SKM-1 treated with dmso at 0.1 percent for 144 hours (cell line): ENCODE measurements at regions not wholly inside any gene's neighbourhood (a gene's known extent, or its start where the extent isn't known, plus 50 kb on each side); places are given as distances from the start of the nearest gene placed in this dataset.
"Not testable (repeated sequence)": the region's sequence is repeated elsewhere in the genome, so short reads cannot be mapped to it uniquely, and the experiment has no call there.

Experiments
- DNase-seq: peaks from one replicate; lab custom pipeline; 2025; ENCODE audit not compliant: unreplicated experiment; lab: John Stamatoyannopoulos, UW

GRCh38 chrX:147468600-147468999, 443.1 kb upstream of the FMR1 start:
- no peak for DNase-seq

DNA sequence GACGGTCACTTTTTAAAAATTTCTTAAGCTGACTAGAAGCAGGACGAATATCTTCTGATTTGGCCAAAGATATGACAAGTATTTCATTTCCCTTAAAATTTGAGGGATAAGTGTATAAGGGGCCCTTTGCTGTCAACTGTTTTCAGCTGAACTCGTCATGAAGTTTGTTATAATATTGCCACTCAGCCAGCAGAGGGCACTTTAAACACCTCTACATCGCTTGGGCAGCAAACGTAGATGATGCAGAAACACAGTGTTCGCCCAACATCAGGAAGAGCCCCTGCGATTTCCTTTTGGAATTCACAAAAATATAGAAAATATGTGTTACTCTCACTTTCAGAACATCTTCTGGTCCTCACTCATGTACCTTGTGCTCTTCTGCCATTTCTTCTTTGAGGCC, 435.7 kb upstream of the FMR1 start:
- peak; percentile 1 for DNase-seq

- no peak for DNase-seq
Measured at GRCh38 chrX:147478899-147479298, 432.8 kb upstream of the FMR1 start.

DNA sequence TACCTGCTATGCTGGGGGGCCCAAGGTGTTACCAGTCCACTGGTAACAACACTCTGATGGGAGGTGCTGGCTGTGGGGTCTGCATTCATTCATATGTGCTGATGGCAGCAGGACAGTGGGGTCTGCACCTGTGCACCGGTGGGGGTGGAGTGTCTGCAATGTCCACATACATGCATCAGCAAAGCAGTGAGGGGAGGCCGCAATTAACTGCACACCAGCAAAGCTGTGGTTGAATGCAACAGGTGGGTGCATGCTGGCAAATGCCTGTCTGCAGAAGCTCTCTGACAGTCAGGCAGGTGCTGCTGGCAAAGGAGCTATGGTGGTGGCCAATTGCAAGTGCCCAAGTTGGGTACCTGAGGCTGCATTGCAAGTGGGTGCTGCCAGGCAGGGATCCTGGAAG, 426.5 kb upstream of the FMR1 start:
- DNase-seq: no peak

DNA sequence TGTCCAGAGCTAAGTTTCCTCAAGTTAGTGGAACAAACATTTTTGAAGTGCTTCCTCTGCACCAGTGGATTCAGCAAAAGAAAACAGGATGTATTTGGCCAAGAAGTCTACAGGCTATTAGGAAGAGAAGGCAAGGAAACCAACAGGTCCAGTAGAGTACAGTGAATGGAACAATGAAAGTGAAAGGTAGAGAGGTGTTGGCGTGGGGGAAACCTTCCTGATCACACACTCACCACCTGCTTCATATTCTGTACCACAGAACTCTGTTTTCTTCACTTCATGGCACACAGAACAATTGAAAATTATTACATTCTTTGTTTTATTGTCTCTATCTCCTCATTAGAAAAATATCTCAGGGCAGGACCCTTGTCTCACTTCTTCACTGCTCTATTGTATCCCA, 417.4 kb upstream of the FMR1 start:
- DNase-seq: no peak

DNA sequence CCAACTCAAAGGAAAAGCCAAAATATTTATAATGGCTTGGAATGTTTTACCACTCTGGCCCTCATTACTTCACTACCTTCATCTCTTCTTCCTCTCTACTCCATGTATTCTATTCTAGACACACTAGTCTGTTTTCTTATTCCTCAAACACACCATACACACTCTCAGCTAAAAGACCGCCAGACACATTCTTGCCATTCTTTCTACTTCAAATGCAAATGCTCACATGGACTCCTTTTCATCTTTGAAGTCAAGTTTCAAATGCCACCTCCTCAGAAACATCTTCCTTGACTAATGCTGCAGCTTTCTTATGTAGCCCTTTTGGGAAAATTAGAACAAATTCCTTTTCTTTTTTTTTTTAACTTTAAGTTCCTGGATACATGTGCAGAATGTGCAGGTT, 412.9 kb upstream of the FMR1 start:
- no peak for DNase-seq

GRCh38 chrX:147522981-147523380, 388.7 kb upstream of the FMR1 start:
- no peak for DNase-seq

DNA sequence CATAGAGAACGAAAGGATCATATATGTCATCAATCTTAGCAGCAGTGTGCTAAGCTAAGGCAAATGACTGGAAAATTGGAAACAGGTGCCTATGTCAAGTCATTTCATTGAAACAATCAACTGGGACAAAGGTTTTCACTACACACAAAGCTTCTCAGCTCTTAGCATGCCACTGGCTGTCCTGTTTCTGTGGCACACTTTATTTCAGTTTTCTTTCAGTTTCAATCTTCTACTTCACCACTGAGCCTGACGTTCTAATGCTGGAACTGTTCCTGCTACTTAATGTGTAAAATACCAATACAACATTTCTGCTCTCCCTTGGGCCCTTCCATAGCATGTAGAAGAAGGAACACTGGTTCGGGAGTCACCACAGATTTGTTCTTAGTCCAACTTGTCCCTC, 378.3 kb upstream of the FMR1 start:
- no peak for DNase-seq

- DNase-seq: no peak
Measured at GRCh38 chrX:147537172-147537571, 374.5 kb upstream of the FMR1 start.

DNA sequence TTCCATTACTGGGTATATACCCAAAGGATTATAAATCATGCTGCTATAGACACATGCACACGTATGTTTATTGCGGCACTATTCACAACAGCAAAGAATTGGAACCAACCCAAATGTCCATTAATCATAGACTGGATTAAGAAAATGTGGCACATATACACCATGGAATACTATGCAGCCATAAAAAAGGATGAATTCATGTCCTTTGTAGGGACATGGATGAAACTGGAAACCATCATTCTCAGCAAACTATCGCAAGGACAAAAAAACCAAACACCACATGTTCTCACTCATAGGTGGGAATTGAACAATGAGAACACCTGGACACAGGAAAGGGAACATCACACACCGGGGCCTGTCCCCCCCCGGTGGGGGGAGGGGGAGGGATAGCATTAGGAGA, 363.7 kb upstream of the FMR1 start:
- DNase-seq: not testable (repeated sequence)

- DNase-seq: peak; percentile 8
Measured at GRCh38 chrX:147550217-147550616, 361.5 kb upstream of the FMR1 start.

- no peak for DNase-seq
Measured at GRCh38 chrX:147559191-147559590, 352.5 kb upstream of the FMR1 start.

GRCh38 chrX:147565237-147565636, 346.5 kb upstream of the FMR1 start:
- no peak for DNase-seq

DNA sequence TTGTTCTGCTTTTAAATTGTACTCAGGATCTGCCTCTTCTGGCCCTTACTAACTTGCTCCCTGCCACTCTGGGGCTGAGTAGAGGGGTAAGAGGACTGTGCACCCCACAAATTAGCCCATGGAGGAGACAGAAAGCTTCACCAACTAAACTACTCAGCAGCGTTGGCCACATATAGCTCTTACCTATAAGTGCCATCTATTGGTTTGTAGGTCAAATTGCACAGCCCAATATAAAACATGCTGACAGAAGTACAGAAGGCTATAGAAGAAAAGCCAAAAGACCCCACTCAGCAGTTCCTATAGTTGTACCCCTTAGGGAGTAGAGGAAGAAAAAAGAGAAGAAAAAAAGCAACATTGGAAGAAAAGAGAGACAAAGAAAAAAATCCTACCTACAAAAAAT, 341.2 kb upstream of the FMR1 start:
- DNase-seq: no peak

DNA sequence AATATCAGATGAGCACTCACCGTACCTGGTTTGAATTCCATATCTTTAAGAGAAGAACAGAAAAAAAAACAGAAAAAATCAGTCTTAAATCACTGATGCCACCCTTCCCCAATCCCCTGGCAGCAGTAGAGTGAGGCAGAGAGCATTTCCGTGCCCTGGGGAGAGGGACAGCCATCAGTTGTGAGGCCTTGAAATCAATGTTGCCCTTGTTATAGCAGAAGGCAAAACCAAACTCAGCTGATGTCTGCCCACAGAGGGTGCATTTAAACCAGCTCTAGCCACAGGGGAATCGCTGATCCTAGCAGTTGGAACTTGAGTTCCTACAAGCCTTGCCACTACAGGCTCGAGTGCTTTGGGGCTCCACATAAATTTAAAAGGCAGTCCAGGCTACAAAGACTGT, 338.5 kb upstream of the FMR1 start:
- no peak for DNase-seq

GRCh38 chrX:147602176-147602696, 309.5 kb upstream of the FMR1 start:
- no peak for DNase-seq

DNA sequence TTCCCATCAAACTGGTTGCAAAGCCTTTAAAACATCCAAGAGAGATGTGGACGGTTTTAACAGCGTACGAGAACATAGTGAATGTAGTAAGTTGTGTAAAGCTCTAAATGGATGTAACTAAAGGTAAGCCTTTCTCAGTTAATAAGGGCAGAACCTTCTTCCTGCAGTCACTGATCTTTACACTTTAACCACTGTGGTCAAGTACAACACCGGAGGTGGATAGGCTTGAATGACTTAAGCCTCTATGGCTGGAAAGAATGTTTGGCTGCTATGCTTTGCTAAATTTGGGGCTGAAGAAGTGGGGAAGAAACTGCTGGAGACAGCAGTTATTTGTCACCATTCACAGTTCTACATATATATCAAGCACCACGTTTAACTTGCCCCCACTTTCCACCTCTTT, 285.1 kb upstream of the FMR1 start:
- DNase-seq: no peak

DNA sequence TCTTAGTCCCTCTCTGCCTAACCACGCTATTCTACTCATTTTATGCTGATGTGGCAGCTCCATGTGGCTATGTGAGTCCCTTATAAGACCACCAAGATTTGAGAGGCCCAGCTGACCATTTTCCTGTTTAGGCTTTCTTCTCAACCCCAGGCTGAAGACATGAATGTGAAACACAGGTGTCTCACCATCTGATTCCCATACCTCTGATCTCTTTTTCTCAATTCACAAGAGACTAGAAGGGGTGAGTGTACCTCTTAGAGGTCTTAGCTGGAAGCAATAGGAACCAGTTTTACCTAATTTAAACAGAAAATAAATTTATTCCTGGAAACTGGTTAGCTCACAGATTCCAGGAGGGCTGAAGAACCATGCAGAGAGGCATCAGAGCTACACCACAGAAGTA, 276.5 kb upstream of the FMR1 start:
- DNase-seq: no peak

DNA sequence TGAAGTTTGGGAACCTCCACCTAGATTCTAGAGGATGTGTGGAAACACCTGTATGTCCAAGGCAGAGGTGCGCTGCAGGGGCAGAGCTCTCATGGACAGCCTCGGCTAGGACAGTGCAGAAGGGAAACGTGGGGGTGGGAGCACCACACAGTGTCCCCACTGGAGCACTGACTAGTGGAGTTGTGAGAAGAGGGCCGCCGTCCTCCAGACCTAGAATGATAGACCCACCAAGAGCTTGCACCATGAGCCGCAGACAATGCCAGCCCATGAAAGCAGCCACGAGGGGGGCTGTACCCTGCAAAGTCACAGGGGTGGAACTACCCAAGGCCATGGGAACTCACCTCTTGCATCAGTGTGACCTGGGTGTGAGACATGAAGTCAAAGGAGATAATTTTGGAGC, 274.5 kb upstream of the FMR1 start:
- DNase-seq: no peak

GRCh38 chrX:147646949-147647723, 264.6 kb upstream of the FMR1 start:
- DNase-seq: no peak

- no peak for DNase-seq
Measured at GRCh38 chrX:147675819-147676218, 235.9 kb upstream of the FMR1 start.

DNA sequence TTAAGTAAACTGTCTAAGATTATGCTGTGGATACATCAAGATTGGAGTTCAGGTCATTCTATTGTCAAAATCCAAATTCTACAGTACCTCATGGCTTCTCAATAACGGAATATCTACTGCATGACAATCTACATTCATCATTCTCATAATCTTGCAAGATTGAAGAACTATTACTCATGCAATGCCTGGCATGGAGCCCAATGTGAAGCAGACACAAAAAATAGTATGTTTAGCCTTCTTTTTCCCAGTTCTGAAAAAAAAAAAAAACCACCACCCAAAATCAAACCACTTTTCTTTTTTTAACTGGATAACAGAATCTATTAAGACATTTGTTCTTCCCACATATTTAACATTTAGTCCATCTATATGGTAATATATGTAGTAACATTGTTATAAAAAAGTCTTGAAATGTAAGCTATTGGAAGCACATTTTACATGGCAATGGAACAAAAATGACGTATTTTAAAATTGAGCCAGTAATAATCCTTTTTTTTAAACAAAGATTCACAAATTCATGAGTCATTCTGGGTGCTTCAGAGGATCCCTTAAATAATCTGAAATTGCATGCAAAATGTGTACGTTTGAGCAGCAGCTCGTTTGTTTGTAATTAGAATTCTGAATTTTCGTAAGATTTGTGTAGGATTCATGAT, 232.2 kb upstream of the FMR1 start:
- DNase-seq: no peak

GRCh38 chrX:147680251-147680650, 231.5 kb upstream of the FMR1 start:
- no peak for DNase-seq
